ENCODE measurements at regions not wholly inside any gene's neighbourhood (a gene's known extent, or its start where the extent isn't known, plus 50 kb on each side); places are given as distances from the start of the nearest gene placed in this dataset.

DNA sequence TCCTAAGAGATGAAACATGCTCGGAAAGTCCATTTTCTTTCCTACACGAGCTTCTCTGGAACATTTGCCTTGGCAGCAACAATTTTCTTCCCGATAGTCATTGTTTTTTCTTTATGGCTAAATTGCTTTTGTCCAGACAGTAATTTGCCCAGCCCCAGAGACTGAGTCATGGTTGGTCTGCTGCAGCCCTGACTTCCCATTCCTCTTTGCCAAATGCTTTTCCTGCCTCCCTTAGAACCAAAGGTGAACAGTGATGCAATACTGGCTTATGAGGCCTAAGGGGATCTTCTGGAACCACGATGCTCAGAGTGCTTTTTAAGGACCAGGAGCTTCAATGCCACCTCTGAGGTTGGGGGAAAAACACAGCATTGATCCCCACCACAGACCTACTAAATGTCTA lies 1599.6 kb upstream of the TMEM132C start:
- TF ChIP-seq CTCF (conservative IDR thresholded peaks at IDR 0.05; ENCODE audit: low read depth, low read length) (no peak), EZH2phosphoT487 (IDR thresholded peaks at IDR 0.05; ENCODE audit: borderline replicate concordance, low read length) (no peak), EZH2 (IDR thresholded peaks at IDR 0.05; ENCODE audit: low read length, unreplicated experiment) (no peak)

Measured in PC-3 (cell line).